GM20431 (cell line): ENCODE measurements at regions not wholly inside any gene's neighbourhood (a gene's known extent, or its start where the extent isn't known, plus 50 kb on each side); places are given as distances from the start of the nearest gene placed in this dataset.
"Not testable (repeated sequence)": the region's sequence is repeated elsewhere in the genome, so short reads cannot be mapped to it uniquely, and the experiment has no call there.

Experiments used
- in situ Hi-C: fragments of 300-500 bp; cut with MseI, MboI; formaldehyde crosslinking; loops from one replicate; pipeline ENCODE4 v1.15.0; 2020; ENCODE audit warnings: low sequenced_read_pairs; ENCODE audit not compliant: unreplicated experiment

DNA sequence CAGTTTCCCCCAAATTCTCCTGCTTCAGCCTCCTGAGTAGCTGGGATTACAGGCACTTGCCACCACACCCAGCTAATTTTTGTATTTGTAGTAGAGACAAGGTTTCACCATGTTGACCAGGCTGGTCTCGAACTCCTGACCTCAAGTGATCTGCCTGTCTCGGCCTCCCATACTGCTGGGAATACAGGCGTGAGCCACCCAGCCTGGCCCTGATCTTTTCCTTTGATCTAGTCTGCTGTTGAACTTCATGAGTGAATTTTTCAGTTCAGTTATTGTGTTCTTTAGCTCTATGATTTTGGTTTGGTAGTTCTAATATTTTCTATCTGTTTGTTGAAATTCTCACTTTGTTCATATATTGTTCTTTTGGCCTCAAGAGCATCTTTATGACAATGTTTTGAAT is 83.4 kb upstream of the RAP2C start:
- in situ Hi-C loops = not testable (repeated sequence)

DNA sequence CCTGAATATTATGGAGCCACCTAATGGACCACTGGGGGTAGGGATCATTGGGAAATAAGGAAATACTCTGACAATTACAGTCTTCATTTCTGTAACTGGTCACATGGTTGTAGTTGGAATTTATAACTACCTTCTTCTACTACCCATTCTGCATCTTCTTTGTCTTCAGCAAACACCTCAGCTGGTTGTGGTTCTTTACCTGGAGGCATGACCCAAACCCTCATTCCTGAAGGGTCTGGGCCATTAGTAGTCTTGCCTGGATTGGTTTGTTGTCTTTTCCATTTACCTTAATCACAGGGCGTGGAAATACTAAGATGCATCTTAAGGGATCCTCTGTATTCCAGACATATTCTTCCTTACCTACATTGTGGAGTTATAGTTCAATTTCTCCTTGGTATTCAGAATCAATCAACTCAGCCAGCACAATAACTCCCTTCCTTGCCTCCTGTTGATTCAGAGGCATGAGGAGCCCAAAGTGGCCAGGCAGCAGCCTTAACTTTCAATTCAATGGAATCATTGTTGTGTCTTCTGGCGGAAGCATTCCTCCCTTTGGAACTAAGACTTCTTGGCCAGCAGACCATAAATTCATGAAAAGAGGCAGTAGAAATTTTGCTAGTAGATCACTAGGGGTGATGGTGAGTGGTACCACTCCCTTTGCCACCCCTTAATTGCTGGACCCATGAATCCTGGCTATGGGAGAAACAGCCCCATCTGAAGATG is 75.7 kb upstream of the RAP2C start:
- in situ Hi-C loops = loop anchor here (25.0 kb wide), 1 partner anchor 317 kb away; no protein-coding TSS in a partner anchor

DNA sequence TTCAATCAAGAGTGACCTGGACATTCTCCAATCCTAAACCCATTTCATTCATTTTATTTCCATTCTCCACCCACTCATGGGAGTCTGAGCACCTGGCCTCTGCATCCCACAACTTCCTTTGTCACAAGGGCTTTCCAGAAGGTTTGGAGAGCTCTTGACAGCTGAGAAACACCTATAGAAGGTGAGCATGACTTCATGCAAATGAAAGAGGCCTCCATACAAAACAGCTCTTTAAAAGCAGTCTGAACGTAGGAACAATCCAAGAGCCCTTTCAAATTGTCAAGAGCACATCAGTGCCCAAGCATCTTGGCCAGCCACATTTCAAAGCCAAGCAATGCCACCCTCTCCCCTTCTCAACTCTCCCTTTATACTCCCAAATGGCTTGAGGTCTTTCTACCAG is 74.9 kb upstream of the RAP2C start:
- in situ Hi-C loops = loop anchor here (25.0 kb wide), 1 partner anchor 318 kb away; no protein-coding TSS in a partner anchor

DNA sequence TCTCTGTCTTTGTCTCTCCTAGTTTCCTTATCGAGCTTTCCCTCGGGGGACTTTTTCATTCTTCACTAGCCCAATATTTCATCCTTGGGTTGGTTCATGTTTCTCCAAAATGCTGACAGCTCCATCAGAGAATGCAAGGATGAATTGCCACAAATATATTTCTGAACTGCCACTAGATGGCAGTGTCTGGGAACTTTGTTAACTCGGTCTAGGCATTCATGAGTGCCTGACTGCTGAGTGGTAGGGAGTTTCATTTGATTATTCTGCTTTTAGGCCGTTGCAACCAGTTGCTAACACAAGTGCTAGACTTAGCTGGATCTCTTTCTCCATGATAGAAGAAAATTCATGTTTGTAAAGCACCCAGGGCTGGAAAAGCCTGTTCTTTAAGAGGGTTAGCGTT is 73.5 kb upstream of the RAP2C start:
- in situ Hi-C loops = loop anchor here (25.0 kb wide), 1 partner anchor 320 kb away; no protein-coding TSS in a partner anchor

DNA sequence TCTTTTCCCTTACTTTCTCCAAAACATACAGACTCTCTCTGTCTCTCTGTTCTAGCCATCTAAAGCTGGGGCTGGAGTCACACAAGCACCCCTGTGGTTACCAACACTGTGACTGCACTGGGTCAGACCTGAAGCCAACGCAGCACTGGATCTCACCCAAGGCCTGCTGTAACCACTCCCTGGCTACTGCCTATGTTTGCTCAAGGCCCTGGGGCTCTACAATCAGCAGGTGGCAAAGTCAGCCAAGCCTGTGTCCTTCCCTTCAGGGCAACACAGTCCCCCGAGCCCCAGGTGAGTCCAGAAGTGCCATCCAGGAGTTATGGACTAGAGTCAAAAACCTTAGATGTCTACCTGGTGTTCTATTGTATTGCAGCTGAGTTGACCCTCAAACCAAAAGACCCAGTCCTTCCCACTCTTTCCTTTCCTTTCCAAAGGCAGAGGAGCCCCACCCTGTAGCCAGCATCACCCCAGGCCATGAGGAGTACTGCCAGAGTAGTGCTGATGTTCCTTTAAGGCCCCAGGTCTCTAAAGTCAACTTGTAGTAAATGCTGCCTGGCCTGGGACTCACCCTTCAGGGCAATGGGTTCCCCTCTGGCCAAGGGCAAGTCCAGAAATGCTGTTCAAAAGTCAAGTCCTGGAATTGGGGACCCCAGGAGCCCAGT is 58.8 kb upstream of the RAP2C start:
- in situ Hi-C loops = loop anchor here (25.0 kb wide), 1 partner anchor 334 kb away; no protein-coding TSS in a partner anchor

DNA sequence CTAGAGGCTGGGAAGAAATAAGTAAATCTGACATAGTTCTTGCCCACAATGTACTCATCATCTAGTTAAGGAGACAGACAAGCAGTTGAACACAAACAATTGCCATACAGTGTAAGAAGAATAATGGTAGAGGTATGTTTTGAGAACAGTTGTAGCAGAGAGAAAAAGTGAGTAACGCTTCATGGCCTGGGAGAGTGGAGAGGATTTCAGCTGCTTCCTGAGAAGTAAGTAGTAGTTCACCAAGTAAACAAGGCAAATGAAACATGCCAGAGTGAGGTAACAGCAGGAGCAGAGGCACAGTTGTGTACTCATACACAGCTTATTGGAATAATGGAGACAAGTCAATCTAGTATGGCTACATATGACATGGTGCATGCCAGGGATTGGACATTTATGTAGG is 53.6 kb upstream of the RAP2C start:
- in situ Hi-C loops = no loop called here

DNA sequence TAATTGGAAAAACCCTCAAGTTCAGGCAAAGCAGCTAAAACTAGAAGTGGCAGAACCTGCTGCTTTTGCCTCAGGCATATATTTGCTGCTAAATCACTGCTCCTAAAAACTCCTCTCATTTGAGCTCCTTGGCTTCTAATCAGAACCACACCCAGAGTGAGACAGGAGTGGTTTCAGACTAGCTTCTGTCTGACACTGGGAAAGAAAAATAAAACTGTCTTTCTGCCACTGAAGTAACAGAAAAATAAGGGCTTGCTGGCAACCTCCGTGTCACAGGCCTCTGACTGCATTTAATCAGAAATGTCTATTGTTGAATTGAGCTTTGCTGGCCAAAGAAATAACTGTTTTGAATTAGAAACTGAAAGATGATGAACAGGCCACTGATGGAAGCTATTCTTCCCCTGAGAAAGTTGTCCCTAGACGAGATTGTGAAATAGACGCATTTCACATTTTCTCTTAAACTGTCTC is 52.1 kb upstream of the RAP2C start:
- in situ Hi-C loops = no loop called here

DNA sequence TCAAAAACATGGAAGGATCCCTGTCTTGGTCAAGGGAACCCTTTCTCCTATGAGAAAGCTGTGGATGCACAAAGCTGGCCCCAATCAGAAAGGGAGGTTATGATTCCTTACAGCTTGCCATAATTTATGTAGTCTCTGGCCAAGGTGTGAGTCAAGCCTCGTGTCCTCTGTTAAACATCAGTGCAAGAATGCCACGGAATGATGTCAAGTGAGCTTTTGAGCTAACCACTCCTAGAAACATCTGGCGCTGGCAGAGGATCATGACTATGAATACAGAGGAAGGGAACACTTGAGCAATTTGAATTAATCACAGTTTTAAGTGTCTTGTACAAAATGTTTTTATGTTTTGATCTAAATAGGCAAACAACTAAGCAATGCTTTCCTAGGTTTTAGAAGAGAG is 51.5 kb upstream of the RAP2C start:
- in situ Hi-C loops = no loop called here

DNA sequence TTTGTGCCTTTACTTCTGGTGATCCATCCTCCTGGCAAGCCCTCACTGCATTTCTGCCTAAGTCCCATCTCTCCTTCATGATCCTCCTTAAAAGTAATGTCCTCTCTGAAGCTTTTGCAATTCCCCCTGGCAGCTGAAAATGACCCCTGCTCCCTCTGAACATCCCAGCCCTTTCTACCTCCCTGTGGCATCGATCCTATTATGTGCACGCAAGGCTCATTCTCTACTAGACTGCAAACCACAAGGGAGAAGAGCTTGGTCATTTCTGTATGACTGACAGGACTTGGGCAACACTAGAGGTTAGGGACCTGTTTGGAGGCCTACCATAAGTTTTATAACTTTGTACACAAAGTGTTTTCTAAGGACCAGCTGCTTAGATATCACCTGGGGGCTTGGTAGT is 50.8 kb upstream of the RAP2C start:
- in situ Hi-C loops = no loop called here
